HepG2 (cell line): ENCODE measurements at regions not wholly inside any gene's neighbourhood (a gene's known extent, or its start where the extent isn't known, plus 50 kb on each side); places are given as distances from the start of the nearest gene placed in this dataset.

Experiments
- BCL3 ChIP-seq: sonication (generic); formaldehyde crosslinking; IDR thresholded peaks from 2 replicates; pipeline ENCODE4 v1.5.1; 2020; ENCODE audit warnings: mild to moderate bottlenecking, missing genetic modification reagents, moderate library complexity
- BHLHE40 ChIP-seq: IDR thresholded peaks from 2 replicates; pipeline ENCODE4 v1.6.1; 2011; ENCODE audit warnings: low read length, improper control_type of control experiment
- CBX1 ChIP-seq: IDR thresholded peaks from one replicate; pipeline ENCODE4 v1.6.1; 2016; ENCODE audit warnings: antibody characterized with exemption, low read depth
- HOXA9 ChIP-seq: sonication (generic); formaldehyde crosslinking; IDR thresholded peaks from 2 replicates; pipeline ENCODE4 v1.8.1; 2022; ENCODE audit warnings: missing genetic modification reagents, mild to moderate bottlenecking, moderate library complexity, borderline replicate concordance
- RFX1 ChIP-seq: fragments of 450-650 bp; IDR thresholded peaks from 2 replicates; pipeline ENCODE4 v1.6.1; 2017
- SKIL ChIP-seq: sonication (generic); formaldehyde crosslinking; IDR thresholded peaks from 2 replicates; pipeline ENCODE4 v1.8.0; 2022; ENCODE audit warnings: missing genetic modification reagents, mild to moderate bottlenecking, moderate library complexity, borderline replicate concordance
- ZBED4 ChIP-seq: sonication (generic); formaldehyde crosslinking; IDR thresholded peaks from 2 replicates; pipeline ENCODE4 v1.4.0; 2020; ENCODE audit warnings: missing genetic modification reagents, borderline replicate concordance
- ZNF451 ChIP-seq: sonication (generic); formaldehyde crosslinking; IDR thresholded peaks from 2 replicates; pipeline ENCODE4 v1.5.0; 2020; ENCODE audit warnings: mild to moderate bottlenecking, missing genetic modification reagents
- ZSCAN20 ChIP-seq: sonication (generic); formaldehyde crosslinking; IDR thresholded peaks from 2 replicates; pipeline ENCODE4 v1.4.0; 2020; ENCODE audit warnings: missing genetic modification reagents, mild to moderate bottlenecking, borderline replicate concordance

GRCh38 chr20:51926670-51927305 is 124.5 kb upstream of the SALL4 start (continued):
- TF ChIP-seq SKIL (no peak), ZNF451 (CRISPR knock-in tag) (no peak), BHLHE40 (no peak), RFX1 (no peak), HOXA9 (CRISPR knock-in tag) (no peak), ZSCAN20 (CRISPR knock-in tag) (no peak), CBX1 (no peak), ZBED4 (no peak), BCL3 (no peak)
